DND-41 (cell line): ENCODE measurements at regions not wholly inside any gene's neighbourhood (a gene's known extent, or its start where the extent isn't known, plus 50 kb on each side); places are given as distances from the start of the nearest gene placed in this dataset.

Source experiments
- ATAC-seq: fragments of 200-7000 bp; cut with Tn5 transposase; 3 replicates; pipeline ENCODE4 v1.9.1; 2021; ENCODE audit warnings: low read depth; ENCODE audit not compliant: insufficient read depth
- DNase-seq: peaks from one replicate; pipeline ENCODE4 v3.0.0-alpha.2; 2020
- H2AFZ ChIP-seq: 2 replicates; pipeline ENCODE4 v1.6.0; 2012; ENCODE audit warnings: low read depth, low read length
- H3K27ac ChIP-seq: 2 replicates; pipeline ENCODE4 v1.5.1; 2012; ENCODE audit warnings: low read length, inconsistent platforms
- H3K27me3 ChIP-seq: fragments of 200-600 bp; sonication (generic); 2 replicates; pipeline ENCODE4 v1.6.0; 2012; ENCODE audit warnings: low read length, mild to moderate bottlenecking, inconsistent platforms; ENCODE audit not compliant: insufficient read depth, poor library complexity
- H3K36me3 ChIP-seq: 2 replicates; pipeline ENCODE4 v1.5.1; 2012; ENCODE audit warnings: low read length, inconsistent platforms; ENCODE audit not compliant: insufficient read depth
- H3K4me1 ChIP-seq: 2 replicates; pipeline ENCODE4 v1.5.1; 2012; ENCODE audit warnings: mild to moderate bottlenecking, low read length; ENCODE audit not compliant: insufficient read depth
- H3K4me2 ChIP-seq: 2 replicates; pipeline ENCODE4 v1.6.0; 2012; ENCODE audit warnings: mild to moderate bottlenecking, moderate library complexity, low read length, inconsistent platforms; ENCODE audit not compliant: insufficient read depth
- H3K4me3 ChIP-seq, 2 experiments: fragments of 200-600 bp in 1 of 2; shearing (Covaris generic) in 1 of 2; 2 replicates each; pipeline ENCODE4 v1.5.1; 2012 to 2016; ENCODE audit warnings: inconsistent platforms in 2 of 2, low read length in 2 of 2, mild to moderate bottlenecking in 2 of 2, low read depth in 1 of 2, moderate library complexity in 1 of 2
- H3K79me2 ChIP-seq: 2 replicates; pipeline ENCODE4 v1.6.0; 2012; ENCODE audit warnings: low read length, inconsistent platforms; ENCODE audit not compliant: insufficient read depth
- H3K9ac ChIP-seq: 2 replicates; pipeline ENCODE4 v1.6.0; 2012; ENCODE audit warnings: low read depth, mild to moderate bottlenecking, inconsistent platforms, low read length, moderate library complexity
- H3K9me3 ChIP-seq: 2 replicates; pipeline ENCODE4 v1.5.1; 2012; ENCODE audit warnings: low read length, moderate library complexity, mild to moderate bottlenecking, inconsistent platforms; ENCODE audit not compliant: insufficient read depth, severe bottlenecking
- H4K20me1 ChIP-seq: 2 replicates; pipeline ENCODE4 v1.6.0; 2012; ENCODE audit warnings: low read length; ENCODE audit not compliant: insufficient read depth
- EZH2 ChIP-seq: IDR thresholded peaks from 3 replicates; pipeline ENCODE4 v1.6.1; 2012; ENCODE audit warnings: borderline replicate concordance, low read depth, mild to moderate bottlenecking, moderate library complexity, low read length, inconsistent platforms; ENCODE audit not compliant: severe bottlenecking
- TF ChIP-seq, protein P1 (sequence below): IDR thresholded peaks from 2 replicates; pipeline ENCODE4 v1.5.1; 2012; ENCODE audit warnings: borderline replicate concordance, low read length, moderate library complexity, mild to moderate bottlenecking; ENCODE audit not compliant: poor library complexity, severe bottlenecking; ENCODE audit errors: extremely low read depth

DNA sequence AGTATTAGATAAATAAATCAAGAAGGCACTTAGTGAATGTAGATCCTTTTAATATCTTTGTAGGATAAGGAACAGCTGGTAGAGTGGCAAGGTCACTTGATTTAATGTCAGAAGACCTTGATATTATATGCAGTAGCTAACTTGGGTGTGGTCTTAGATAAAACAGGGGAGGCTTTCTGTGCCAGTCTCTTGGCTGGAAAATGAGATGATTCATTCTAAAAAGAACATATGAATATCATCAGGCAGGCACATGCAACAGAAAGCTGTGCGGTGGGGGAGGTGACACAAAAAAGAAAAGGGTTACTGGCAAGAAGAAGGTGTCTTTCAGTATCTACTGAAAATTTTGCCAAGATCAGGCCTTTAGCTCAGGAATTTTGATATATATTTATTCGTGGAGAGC lies 931.7 kb upstream of the CELF4 start:
- Histone ChIP-seq H2AFZ (no peak overlapping the region), H3K4me2 (no peak overlapping the region), H3K9ac (no peak overlapping the region), H3K27me3 (no peaks in the 10 kb centered on the region), H4K20me1 (no peaks in the 10 kb centered on the region), H3K27ac (no peak overlapping the region), H3K36me3 (no peaks in the 10 kb centered on the region), H3K4me1 (peaks cover 38% of the 10 kb centered on the region), H3K9me3 (no peaks in the 10 kb centered on the region), H3K79me2 (no peaks in the 10 kb centered on the region), H3K4me3 (no peak overlapping the region)
- no peak for ATAC-seq
- DNase-seq, result no peak
- TF ChIP-seq, protein P1, sequence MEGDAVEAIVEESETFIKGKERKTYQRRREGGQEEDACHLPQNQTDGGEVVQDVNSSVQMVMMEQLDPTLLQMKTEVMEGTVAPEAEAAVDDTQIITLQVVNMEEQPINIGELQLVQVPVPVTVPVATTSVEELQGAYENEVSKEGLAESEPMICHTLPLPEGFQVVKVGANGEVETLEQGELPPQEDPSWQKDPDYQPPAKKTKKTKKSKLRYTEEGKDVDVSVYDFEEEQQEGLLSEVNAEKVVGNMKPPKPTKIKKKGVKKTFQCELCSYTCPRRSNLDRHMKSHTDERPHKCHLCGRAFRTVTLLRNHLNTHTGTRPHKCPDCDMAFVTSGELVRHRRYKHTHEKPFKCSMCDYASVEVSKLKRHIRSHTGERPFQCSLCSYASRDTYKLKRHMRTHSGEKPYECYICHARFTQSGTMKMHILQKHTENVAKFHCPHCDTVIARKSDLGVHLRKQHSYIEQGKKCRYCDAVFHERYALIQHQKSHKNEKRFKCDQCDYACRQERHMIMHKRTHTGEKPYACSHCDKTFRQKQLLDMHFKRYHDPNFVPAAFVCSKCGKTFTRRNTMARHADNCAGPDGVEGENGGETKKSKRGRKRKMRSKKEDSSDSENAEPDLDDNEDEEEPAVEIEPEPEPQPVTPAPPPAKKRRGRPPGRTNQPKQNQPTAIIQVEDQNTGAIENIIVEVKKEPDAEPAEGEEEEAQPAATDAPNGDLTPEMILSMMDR, result no peak
- TF ChIP-seq EZH2, result no peak

DNA sequence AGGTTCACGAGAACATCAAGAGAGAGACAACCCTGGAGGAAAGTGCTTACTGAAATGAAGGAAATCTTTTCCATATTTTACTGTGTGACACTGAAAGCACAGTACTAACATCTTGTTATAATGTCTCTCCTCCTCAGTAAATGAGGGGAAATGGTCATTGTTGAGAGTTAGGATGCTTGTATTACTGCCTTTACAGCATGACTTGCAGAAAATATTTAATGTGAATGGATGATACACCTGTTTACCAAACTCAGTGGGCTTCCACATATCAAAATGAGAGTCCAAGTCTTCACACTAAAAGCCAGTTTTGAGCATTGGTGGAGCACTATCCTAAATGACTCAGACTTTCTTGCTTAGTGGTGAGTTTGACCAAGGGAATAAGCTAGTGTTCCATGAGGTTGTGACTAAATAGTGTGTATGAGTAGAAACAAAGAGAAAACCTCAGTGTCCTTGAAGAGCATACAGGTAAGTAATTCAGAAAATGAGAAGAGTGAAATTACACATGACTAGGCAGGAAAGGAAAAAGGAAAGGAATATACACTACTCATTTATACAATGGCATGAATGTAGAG lies 930.7 kb upstream of the CELF4 start:
- Histone ChIP-seq H3K27me3 (no peaks in the 10 kb centered on the region), H3K79me2 (no peaks in the 10 kb centered on the region), H3K4me3 (no peak overlapping the region), H2AFZ (no peak overlapping the region), H3K4me1 (peaks cover 38% of the 10 kb centered on the region), H3K36me3 (no peaks in the 10 kb centered on the region), H3K27ac (no peak overlapping the region), H4K20me1 (no peaks in the 10 kb centered on the region), H3K9me3 (no peaks in the 10 kb centered on the region), H3K9ac (no peak overlapping the region), H3K4me2 (no peak overlapping the region)
- no peak for TF ChIP-seq EZH2
- TF ChIP-seq, protein P1, result no peak
- no peak for DNase-seq
- no peak for ATAC-seq

DNA sequence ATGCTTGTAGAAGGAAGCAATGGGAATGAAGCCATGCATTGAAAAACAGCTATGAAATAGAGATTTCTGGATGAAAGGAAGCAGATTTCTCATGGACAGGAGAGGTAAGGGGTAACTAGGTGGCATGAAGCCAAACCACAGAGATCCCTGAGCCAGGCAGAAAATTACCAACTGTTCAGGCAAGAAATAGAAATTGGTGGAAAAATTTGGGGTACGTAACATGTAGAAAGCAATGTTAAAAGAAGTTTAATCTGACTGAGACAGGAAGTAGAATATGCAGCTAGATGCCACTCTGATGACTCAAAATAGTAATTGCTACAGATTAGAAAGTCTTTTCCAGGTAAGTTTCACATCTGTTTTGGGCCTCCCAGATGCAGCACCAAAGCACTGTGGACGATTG lies 928.5 kb upstream of the CELF4 start:
- H3K4me1 ChIP-seq, result peaks cover 38% of the 10 kb centered on the region
- ATAC-seq (peak; percentile 75), DNase-seq (peak; percentile 22)
- TF ChIP-seq EZH2, result no peak
- TF ChIP-seq, protein P1, result no peak
- no peaks in the 10 kb centered on the region for H4K20me1 ChIP-seq
- no peak overlapping the region for H3K4me3 ChIP-seq
- no peaks in the 10 kb centered on the region for H3K27me3 ChIP-seq
- H3K4me2 ChIP-seq, result peak overlapping the region; percentile 4; the same call in 1 of the 2 replicates
- H3K79me2 ChIP-seq, result no peaks in the 10 kb centered on the region
- peak overlapping the region; percentile 6; the same call in 1 of the 2 replicates for H2AFZ ChIP-seq
- no peak overlapping the region for H3K9ac ChIP-seq
- no peaks in the 10 kb centered on the region for H3K36me3 ChIP-seq
- no peaks in the 10 kb centered on the region for H3K9me3 ChIP-seq
- peak overlapping the region; percentile 72 for H3K27ac ChIP-seq
